Erythroblast (primary cell): ENCODE measurements at regions not wholly inside any gene's neighbourhood (a gene's known extent, or its start where the extent isn't known, plus 50 kb on each side); places are given as distances from the start of the nearest gene placed in this dataset.

ENCODE experiments used
- GATA1 ChIP-seq: IDR thresholded peaks from 2 replicates; pipeline ENCODE4 v1.6.1; 2011; ENCODE audit warnings: low read depth, mild to moderate bottlenecking, control low read depth, low read length, moderate library complexity
- POLR2A ChIP-seq: IDR thresholded peaks from 2 replicates; pipeline ENCODE4 v1.6.1; 2011; ENCODE audit warnings: mild to moderate bottlenecking, low read length

GRCh38 chr20:48236000-48236970 is 451.0 kb upstream of the SULF2 start:
- TF ChIP-seq POLR2A (no peak), GATA1 (no peak)
